ENCODE measurements at regions not wholly inside any gene's neighbourhood (a gene's known extent, or its start where the extent isn't known, plus 50 kb on each side); places are given as distances from the start of the nearest gene placed in this dataset.

DNA sequence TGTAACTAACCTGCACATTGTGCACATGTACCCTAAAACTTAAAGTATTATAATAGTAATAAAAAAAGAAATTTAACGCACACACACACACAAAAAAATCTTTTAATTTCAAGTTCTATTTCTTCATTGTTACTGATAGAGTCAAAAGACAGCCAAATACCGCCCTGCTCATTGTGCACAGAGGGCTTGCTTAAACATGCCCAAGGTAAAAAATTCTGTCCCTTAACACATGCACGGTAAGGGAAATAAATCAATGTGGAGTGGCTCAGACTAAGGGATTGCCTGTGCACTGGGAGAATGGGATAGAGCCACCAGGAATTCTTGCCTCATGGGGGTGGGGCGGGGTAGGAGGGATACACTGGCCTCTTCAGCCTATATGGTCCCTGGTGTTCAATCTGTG, 468.0 kb downstream of the NUP35 start:
- Histone ChIP-seq H4K8ac (ENCODE audit: low read depth, low read length) (no peak overlapping the region), H3K4me2 (ENCODE audit: low read length) (no peak overlapping the region), H2BK15ac (replicated peaks; ENCODE audit: low read depth) (no peak overlapping the region), H3K79me1 (ENCODE audit: low read length) (no peaks in the 10 kb centered on the region), H3K9ac (ENCODE audit: low read length) (no peak overlapping the region), H3K56ac (ENCODE audit: low read length) (no peak overlapping the region), H3K4ac (ENCODE audit: low read depth, low read length) (no peak overlapping the region), H2BK120ac (ENCODE audit: low read depth, low read length) (no peak overlapping the region), H3K4me1 (ENCODE audit: control insufficient read depth, low read depth, low read length) (no peaks in the 10 kb centered on the region), H3K36me3 (ENCODE audit: control insufficient read depth, insufficient read depth, low read length) (no peaks in the 10 kb centered on the region), H2AK5ac (ENCODE audit: low read length) (no peak overlapping the region), H3K23ac (ENCODE audit: low read length) (no peak overlapping the region), H3K27me3 (ENCODE audit: insufficient read depth, low read length, poor library complexity) (no peaks in the 10 kb centered on the region), H3K27ac (ENCODE audit: low read depth, low read length) (no peak overlapping the region), H4K5ac (ENCODE audit: low read length) (no peak overlapping the region), H3K18ac (ENCODE audit: low read length) (no peak overlapping the region), H2BK5ac (ENCODE audit: low read length) (no peak overlapping the region), H3K79me2 (ENCODE audit: control insufficient read depth, insufficient read depth, low read length) (no peaks in the 10 kb centered on the region), H3K4me3 (ENCODE audit: low read length) (no peak overlapping the region)
- no peak for DNase-seq
- WGBS (ENCODE audit: extremely low coverage, insufficient coverage, low lambda C conversion rate): no CpG with 5 or more reads among the region's 4 CpGs

DNA sequence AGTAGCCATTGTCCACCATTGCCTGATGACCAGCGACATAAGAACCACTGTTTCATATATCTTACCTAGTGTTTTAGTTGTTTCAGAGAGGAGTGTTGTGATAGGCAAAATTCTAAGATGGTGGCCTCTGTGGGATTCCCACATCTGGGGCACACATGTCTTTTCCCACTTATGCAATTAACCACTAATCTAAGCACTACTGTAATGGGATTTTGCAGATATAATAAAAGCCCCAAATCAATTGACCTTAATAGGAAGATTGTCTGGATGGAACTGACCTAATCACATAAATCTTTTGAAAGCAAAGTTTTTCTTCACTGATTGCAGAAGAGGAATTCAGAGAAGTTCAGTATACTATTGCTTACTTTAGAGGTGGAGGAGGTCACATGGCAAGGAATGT, 469.9 kb downstream of the NUP35 start:
- no CpG with 5 or more reads among the region's 1 CpG for WGBS (ENCODE audit: extremely low coverage, insufficient coverage, low lambda C conversion rate)
- no peak overlapping the region for H3K4ac ChIP-seq (ENCODE audit: low read depth, low read length)
- H2BK120ac ChIP-seq (ENCODE audit: low read depth, low read length): no peak overlapping the region
- H3K27me3 ChIP-seq (ENCODE audit: insufficient read depth, low read length, poor library complexity): no peaks in the 10 kb centered on the region
- H3K4me2 ChIP-seq (ENCODE audit: low read length): no peak overlapping the region
- no peak overlapping the region for H4K5ac ChIP-seq (ENCODE audit: low read length)
- no peak overlapping the region for H4K8ac ChIP-seq (ENCODE audit: low read depth, low read length)
- H2BK5ac ChIP-seq (ENCODE audit: low read length): no peak overlapping the region
- H3K18ac ChIP-seq (ENCODE audit: low read length): no peak overlapping the region
- no peaks in the 10 kb centered on the region for H3K4me1 ChIP-seq (ENCODE audit: control insufficient read depth, low read depth, low read length)
- H3K27ac ChIP-seq (ENCODE audit: low read depth, low read length): no peak overlapping the region
- H3K79me2 ChIP-seq (ENCODE audit: control insufficient read depth, insufficient read depth, low read length): no peaks in the 10 kb centered on the region
- no peak overlapping the region for H3K23ac ChIP-seq (ENCODE audit: low read length)
- no peaks in the 10 kb centered on the region for H3K36me3 ChIP-seq (ENCODE audit: control insufficient read depth, insufficient read depth, low read length)
- no peak overlapping the region for H3K9ac ChIP-seq (ENCODE audit: low read length)
- no peak overlapping the region for H3K56ac ChIP-seq (ENCODE audit: low read length)
- no peaks in the 10 kb centered on the region for H3K79me1 ChIP-seq (ENCODE audit: low read length)
- H2AK5ac ChIP-seq (ENCODE audit: low read length): no peak overlapping the region
- no peak for DNase-seq
- no peak overlapping the region for H3K4me3 ChIP-seq (ENCODE audit: low read length)
- no peak overlapping the region for H2BK15ac ChIP-seq (replicated peaks; ENCODE audit: low read depth)

- no peaks in the 10 kb centered on the region for H3K79me2 ChIP-seq (ENCODE audit: control insufficient read depth, insufficient read depth, low read length)
- H3K9ac ChIP-seq (ENCODE audit: low read length): no peak overlapping the region
- H2AK5ac ChIP-seq (ENCODE audit: low read length): no peak overlapping the region
- no peaks in the 10 kb centered on the region for H3K27me3 ChIP-seq (ENCODE audit: insufficient read depth, low read length, poor library complexity)
- H2BK15ac ChIP-seq (replicated peaks; ENCODE audit: low read depth): no peak overlapping the region
- no peak overlapping the region for H3K56ac ChIP-seq (ENCODE audit: low read length)
- no peak overlapping the region for H3K4me3 ChIP-seq (ENCODE audit: low read length)
- no peaks in the 10 kb centered on the region for H3K4me1 ChIP-seq (ENCODE audit: control insufficient read depth, low read depth, low read length)
- H3K4me2 ChIP-seq (ENCODE audit: low read length): no peak overlapping the region
- H2BK5ac ChIP-seq (ENCODE audit: low read length): no peak overlapping the region
- no peak overlapping the region for H3K18ac ChIP-seq (ENCODE audit: low read length)
- H3K4ac ChIP-seq (ENCODE audit: low read depth, low read length): no peak overlapping the region
- no CpG with 5 or more reads among the region's 1 CpG for WGBS (ENCODE audit: extremely low coverage, insufficient coverage, low lambda C conversion rate)
- H4K8ac ChIP-seq (ENCODE audit: low read depth, low read length): no peak overlapping the region
- DNase-seq: no peak
- H2BK120ac ChIP-seq (ENCODE audit: low read depth, low read length): no peak overlapping the region
- H4K5ac ChIP-seq (ENCODE audit: low read length): no peak overlapping the region
- H3K79me1 ChIP-seq (ENCODE audit: low read length): no peaks in the 10 kb centered on the region
- H3K36me3 ChIP-seq (ENCODE audit: control insufficient read depth, insufficient read depth, low read length): no peaks in the 10 kb centered on the region
- no peak overlapping the region for H3K27ac ChIP-seq (ENCODE audit: low read depth, low read length)
- H3K23ac ChIP-seq (ENCODE audit: low read length): no peak overlapping the region
Observed at GRCh38 chr2:183597841-183598240, 473.6 kb downstream of the NUP35 start.

DNA sequence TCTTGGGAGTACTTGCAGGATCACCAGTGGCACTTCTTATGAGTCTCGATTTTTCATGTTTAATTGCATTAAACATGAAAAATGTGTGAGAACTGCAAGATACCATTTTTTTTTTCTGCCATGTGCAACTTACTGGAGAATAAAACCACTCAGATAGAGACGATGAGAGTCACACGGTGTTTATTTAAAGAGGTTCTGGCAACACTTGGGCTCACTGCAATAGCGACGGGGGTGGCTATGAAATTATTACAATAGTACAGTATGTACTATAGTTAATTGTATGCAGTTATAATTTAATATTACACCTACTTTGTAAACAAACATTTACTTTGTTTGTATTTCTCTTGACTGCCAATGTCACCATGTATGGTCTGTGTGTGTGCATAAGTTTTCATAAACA, 479.8 kb downstream of the NUP35 start:
- H3K4me3 ChIP-seq (ENCODE audit: low read length): no peak overlapping the region
- no peak overlapping the region for H3K4me2 ChIP-seq (ENCODE audit: low read length)
- no peak overlapping the region for H3K23ac ChIP-seq (ENCODE audit: low read length)
- no peaks in the 10 kb centered on the region for H3K4me1 ChIP-seq (ENCODE audit: control insufficient read depth, low read depth, low read length)
- H3K36me3 ChIP-seq (ENCODE audit: control insufficient read depth, insufficient read depth, low read length): no peaks in the 10 kb centered on the region
- no peak overlapping the region for H3K56ac ChIP-seq (ENCODE audit: low read length)
- H3K79me1 ChIP-seq (ENCODE audit: low read length): no peaks in the 10 kb centered on the region
- H2BK120ac ChIP-seq (ENCODE audit: low read depth, low read length): no peak overlapping the region
- H3K79me2 ChIP-seq (ENCODE audit: control insufficient read depth, insufficient read depth, low read length): no peaks in the 10 kb centered on the region
- H3K27me3 ChIP-seq (ENCODE audit: insufficient read depth, low read length, poor library complexity): no peaks in the 10 kb centered on the region
- H2AK5ac ChIP-seq (ENCODE audit: low read length): no peak overlapping the region
- WGBS (ENCODE audit: extremely low coverage, insufficient coverage, low lambda C conversion rate): no CpG with 5 or more reads among the region's 5 CpGs
- H3K9ac ChIP-seq (ENCODE audit: low read length): no peak overlapping the region
- H4K8ac ChIP-seq (ENCODE audit: low read depth, low read length): no peak overlapping the region
- no peak overlapping the region for H2BK15ac ChIP-seq (replicated peaks; ENCODE audit: low read depth)
- no peak overlapping the region for H4K5ac ChIP-seq (ENCODE audit: low read length)
- no peak overlapping the region for H2BK5ac ChIP-seq (ENCODE audit: low read length)
- DNase-seq: no peak
- no peak overlapping the region for H3K27ac ChIP-seq (ENCODE audit: low read depth, low read length)
- H3K18ac ChIP-seq (ENCODE audit: low read length): no peak overlapping the region
- no peak overlapping the region for H3K4ac ChIP-seq (ENCODE audit: low read depth, low read length)

DNA sequence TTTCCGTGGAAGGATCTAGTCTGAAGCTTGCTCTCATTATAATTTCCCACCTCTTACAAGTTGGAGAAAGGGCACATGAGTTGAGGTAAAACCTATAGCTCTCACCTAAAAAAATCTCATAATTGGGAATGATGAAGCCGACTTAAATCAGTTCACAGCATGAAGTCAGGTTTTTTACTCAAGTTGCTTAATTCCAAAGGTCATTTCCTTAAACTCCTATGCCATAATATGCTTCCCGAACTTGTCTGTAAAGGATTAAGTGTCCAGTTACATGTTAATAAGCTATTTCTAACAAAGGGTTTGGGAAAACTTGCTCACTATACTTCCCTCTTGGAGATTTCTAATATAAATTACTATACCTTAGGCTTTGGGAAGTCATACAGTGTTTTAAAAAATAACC, 481.2 kb downstream of the NUP35 start:
- no peak overlapping the region for H4K5ac ChIP-seq (ENCODE audit: low read length)
- no CpG with 5 or more reads among the region's 3 CpGs for WGBS (ENCODE audit: extremely low coverage, insufficient coverage, low lambda C conversion rate)

DNA sequence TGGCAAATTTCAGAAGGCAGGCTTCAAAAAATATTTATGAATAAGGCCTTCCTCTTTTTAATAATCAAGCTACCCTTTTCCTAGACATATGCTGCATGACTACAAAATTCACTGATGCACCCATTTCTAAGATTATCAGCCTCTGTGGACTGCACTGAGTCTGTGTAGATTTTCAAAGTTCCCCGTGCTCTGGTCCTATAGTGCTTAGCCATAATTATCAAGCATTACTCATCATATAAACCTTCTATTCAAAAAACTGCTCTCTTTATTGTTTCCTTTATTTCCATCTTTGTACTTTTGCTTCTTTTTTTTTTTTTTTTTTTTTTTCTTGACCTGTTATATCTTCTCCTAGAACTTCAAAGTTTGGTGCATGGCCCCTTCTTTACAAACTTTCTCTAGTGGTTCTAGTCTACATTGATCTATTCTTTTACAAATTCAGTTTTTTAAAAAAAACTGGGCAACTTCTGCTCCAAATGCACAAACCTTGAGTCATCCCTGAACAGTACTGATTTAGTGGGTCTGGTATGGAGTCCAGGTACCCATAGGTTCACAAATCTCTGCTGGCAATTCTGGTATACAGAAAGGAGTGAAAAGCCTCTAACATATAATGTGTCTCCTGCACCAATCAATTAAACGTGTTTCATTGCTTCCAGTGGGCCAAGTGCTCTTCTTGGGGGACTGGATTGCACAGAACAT, 481.9 kb downstream of the NUP35 start:
- Histone ChIP-seq H3K4me1 (ENCODE audit: control insufficient read depth, low read depth, low read length) (no peaks in the 10 kb centered on the region), H3K4me3 (ENCODE audit: low read length) (no peak overlapping the region), H2BK5ac (ENCODE audit: low read length) (no peak overlapping the region), H3K56ac (ENCODE audit: low read length) (no peak overlapping the region), H3K18ac (ENCODE audit: low read length) (peak overlapping the region; percentile 7), H3K4ac (ENCODE audit: low read depth, low read length) (no peak overlapping the region), H3K79me2 (ENCODE audit: control insufficient read depth, insufficient read depth, low read length) (no peaks in the 10 kb centered on the region), H3K9ac (ENCODE audit: low read length) (no peak overlapping the region), H3K27ac (ENCODE audit: low read depth, low read length) (no peak overlapping the region), H2AK5ac (ENCODE audit: low read length) (no peak overlapping the region), H4K5ac (ENCODE audit: low read length) (no peak overlapping the region), H2BK15ac (replicated peaks; ENCODE audit: low read depth) (peak overlapping the region; percentile 94), H2BK120ac (ENCODE audit: low read depth, low read length) (peak overlapping the region; percentile 3), H3K23ac (ENCODE audit: low read length) (no peak overlapping the region), H3K36me3 (ENCODE audit: control insufficient read depth, insufficient read depth, low read length) (no peaks in the 10 kb centered on the region), H3K27me3 (ENCODE audit: insufficient read depth, low read length, poor library complexity) (no peaks in the 10 kb centered on the region), H4K8ac (ENCODE audit: low read depth, low read length) (no peak overlapping the region), H3K79me1 (ENCODE audit: low read length) (no peaks in the 10 kb centered on the region), H3K4me2 (ENCODE audit: low read length) (no peak overlapping the region)
- DNase-seq: no peak
- no CpG with 5 or more reads among the region's 2 CpGs for WGBS (ENCODE audit: extremely low coverage, insufficient coverage, low lambda C conversion rate)

More for the DNA sequence above, 481.2 kb downstream of the NUP35 start:
- H3K23ac ChIP-seq (ENCODE audit: low read length): no peak overlapping the region
- no peak overlapping the region for H3K27ac ChIP-seq (ENCODE audit: low read depth, low read length)
- no peak overlapping the region for H3K56ac ChIP-seq (ENCODE audit: low read length)
- no peak overlapping the region for H2BK15ac ChIP-seq (replicated peaks; ENCODE audit: low read depth)
- no peak for DNase-seq
- no peak overlapping the region for H3K4me3 ChIP-seq (ENCODE audit: low read length)
- no peak overlapping the region for H3K4me2 ChIP-seq (ENCODE audit: low read length)
- H3K18ac ChIP-seq (ENCODE audit: low read length): no peak overlapping the region
- H3K36me3 ChIP-seq (ENCODE audit: control insufficient read depth, insufficient read depth, low read length): no peaks in the 10 kb centered on the region
- no peaks in the 10 kb centered on the region for H3K79me1 ChIP-seq (ENCODE audit: low read length)
- no peaks in the 10 kb centered on the region for H3K79me2 ChIP-seq (ENCODE audit: control insufficient read depth, insufficient read depth, low read length)
- no peak overlapping the region for H2AK5ac ChIP-seq (ENCODE audit: low read length)
- no peaks in the 10 kb centered on the region for H3K27me3 ChIP-seq (ENCODE audit: insufficient read depth, low read length, poor library complexity)
- H2BK120ac ChIP-seq (ENCODE audit: low read depth, low read length): no peak overlapping the region
- H3K4ac ChIP-seq (ENCODE audit: low read depth, low read length): no peak overlapping the region
- no peak overlapping the region for H2BK5ac ChIP-seq (ENCODE audit: low read length)
- no peak overlapping the region for H3K9ac ChIP-seq (ENCODE audit: low read length)
- no peaks in the 10 kb centered on the region for H3K4me1 ChIP-seq (ENCODE audit: control insufficient read depth, low read depth, low read length)
- H4K8ac ChIP-seq (ENCODE audit: low read depth, low read length): no peak overlapping the region

Data from mesendoderm (in vitro differentiated cells).